CD4-positive, alpha-beta T cell treated with Interleukin-6 for 4 hours (primary cell): ENCODE measurements at regions not wholly inside any gene's neighbourhood (a gene's known extent, or its start where the extent isn't known, plus 50 kb on each side); places are given as distances from the start of the nearest gene placed in this dataset.
"Not testable (repeated sequence)": the region's sequence is repeated elsewhere in the genome, so short reads cannot be mapped to it uniquely, and the experiment has no call there.

Experiments
- DNase-seq: peaks from one replicate; pipeline ENCODE4 v3.0.0-alpha.2; 2020; ENCODE audit warnings: mixed read lengths

GRCh38 chr11:15667127-15667725, 552.5 kb downstream of the INSC start:
- no peak for DNase-seq

GRCh38 chr11:15668718-15669117, 554.0 kb downstream of the INSC start:
- DNase-seq = no peak

GRCh38 chr11:15670520-15671070, 555.9 kb downstream of the INSC start:
- DNase-seq = no peak

- DNase-seq = no peak
Measured at GRCh38 chr11:15671216-15671615, 556.5 kb downstream of the INSC start.

- DNase-seq = no peak
Measured at GRCh38 chr11:15672825-15673224, 558.1 kb downstream of the INSC start.

- DNase-seq = no peak
Measured at GRCh38 chr11:15673408-15673831, 558.7 kb downstream of the INSC start.

GRCh38 chr11:15674756-15675155, 560.0 kb downstream of the INSC start:
- DNase-seq = no peak

- DNase-seq = no peak
Measured at GRCh38 chr11:15675683-15676082, 561.0 kb downstream of the INSC start.

GRCh38 chr11:15677181-15677580, 562.5 kb downstream of the INSC start:
- DNase-seq = no peak

GRCh38 chr11:15683528-15683927, 568.8 kb downstream of the INSC start:
- no peak for DNase-seq

GRCh38 chr11:15685306-15685705, 570.6 kb downstream of the INSC start:
- DNase-seq = no peak

- not testable (repeated sequence) for DNase-seq
Measured at GRCh38 chr11:15686259-15686658, 571.5 kb downstream of the INSC start.

- DNase-seq = no peak
Measured at GRCh38 chr11:15687342-15687741, 572.6 kb downstream of the INSC start.

- no peak for DNase-seq
Measured at GRCh38 chr11:15688351-15688792, 573.6 kb downstream of the INSC start.

GRCh38 chr11:15690320-15690719, 575.6 kb downstream of the INSC start:
- DNase-seq = no peak

- no peak for DNase-seq
Measured at GRCh38 chr11:15692739-15693138, 578.0 kb downstream of the INSC start.

- no peak for DNase-seq
Measured at GRCh38 chr11:15695096-15695721, 580.5 kb downstream of the INSC start.

- no peak for DNase-seq
Measured at GRCh38 chr11:15696069-15696468, 581.3 kb downstream of the INSC start.

GRCh38 chr11:15697437-15698236, 582.9 kb downstream of the INSC start:
- no peak for DNase-seq

- no peak for DNase-seq
Measured at GRCh38 chr11:15698855-15699254, 584.1 kb downstream of the INSC start.

- no peak for DNase-seq
Measured at GRCh38 chr11:15699978-15700377, 585.3 kb downstream of the INSC start.

- no peak for DNase-seq
Measured at GRCh38 chr11:15700456-15700855, 585.7 kb downstream of the INSC start.

GRCh38 chr11:15704064-15704463, 589.3 kb downstream of the INSC start:
- DNase-seq = no peak

- no peak for DNase-seq
Measured at GRCh38 chr11:15704556-15704955, 589.8 kb downstream of the INSC start.
